Liver (tissue), 8 donors: ENCODE measurements at regions not wholly inside any gene's neighbourhood (a gene's known extent, or its start where the extent isn't known, plus 50 kb on each side); places are given as distances from the start of the nearest gene placed in this dataset.

Source experiments
- DNase-seq: peaks from one replicate; pipeline ENCODE4 v3.0.0-alpha.2; 2017; ENCODE audit warnings: low spot score
- H3K27ac ChIP-seq, 2 donors: one replicate each; pipeline ENCODE4 v1.7.0; 2013; ENCODE audit warnings: inconsistent platforms in 2 of 2, low read length in 2 of 2, control low read depth in 1 of 2, low read depth in 1 of 2, mild to moderate bottlenecking in 1 of 2
- H3K27me3 ChIP-seq, 4 donors: one replicate each; pipeline versions ENCODE4 v1.6.1 to v1.7.0; 2013; ENCODE audit warnings: low read length in 3 of 4, inconsistent platforms in 1 of 4, mild to moderate bottlenecking in 1 of 4, moderate library complexity in 1 of 4; ENCODE audit not compliant: control insufficient read depth in 4 of 4, insufficient read depth in 4 of 4
- H3K36me3 ChIP-seq, 4 donors: one replicate each; pipeline versions ENCODE4 v1.6.1 to v1.7.0; 2013; ENCODE audit warnings: low read length in 3 of 4, mild to moderate bottlenecking in 3 of 4, low read depth in 1 of 4, moderate library complexity in 1 of 4; ENCODE audit not compliant: control insufficient read depth in 4 of 4, insufficient read depth in 3 of 4
- H3K4me1 ChIP-seq, 4 donors: one replicate each; pipeline versions ENCODE4 v1.6.1 to v1.7.0; 2013; ENCODE audit warnings: low read length in 3 of 4, mild to moderate bottlenecking in 3 of 4, moderate library complexity in 1 of 4; ENCODE audit not compliant: control insufficient read depth in 4 of 4, insufficient read depth in 4 of 4
- H3K4me3 ChIP-seq, 3 donors: one replicate each; pipeline versions ENCODE4 v1.6.1 to v1.7.0; 2013; ENCODE audit warnings: low read length in 3 of 3, control low read depth in 1 of 3, low read depth in 1 of 3, mild to moderate bottlenecking in 1 of 3
- H3K9ac ChIP-seq, 2 donors: one replicate each; pipeline ENCODE4 v1.7.0; 2013; ENCODE audit warnings: low read length in 2 of 2, mild to moderate bottlenecking in 2 of 2, moderate library complexity in 2 of 2, control low read depth in 1 of 2, low read depth in 1 of 2
- H3K9me3 ChIP-seq, 4 donors: one replicate each; pipeline versions ENCODE4 v1.6.1 to v1.7.0; 2013; ENCODE audit warnings: low read length in 3 of 4; ENCODE audit not compliant: control insufficient read depth in 4 of 4
- CTCF ChIP-seq: fragments of 150-350 bp; IDR thresholded peaks from 2 replicates; pipeline ENCODE4 v1.5.1; 2017; ENCODE audit warnings: improper control_type of control experiment, low read depth, low read length; ENCODE audit not compliant: missing input control
- EGR1 ChIP-seq, 2 donors: IDR thresholded peaks; 2 replicates each; pipeline ENCODE4 v1.6.1; 2016 to 2018; ENCODE audit warnings: antibody characterized with exemption in 2 of 2, low read depth in 2 of 2
- FOXA1 ChIP-seq: IDR thresholded peaks from 2 replicates; pipeline ENCODE4 v1.6.1; 2016; ENCODE audit warnings: antibody characterized with exemption
- FOXA2 ChIP-seq: IDR thresholded peaks from 2 replicates; pipeline ENCODE4 v1.6.1; 2016; ENCODE audit warnings: antibody characterized with exemption
- GABPA ChIP-seq, 2 donors: IDR thresholded peaks in 1 of 2; conservative IDR thresholded peaks in 1 of 2; 2 replicates each; pipeline ENCODE4 v1.6.1; 2016; ENCODE audit warnings: antibody characterized with exemption in 2 of 2, mild to moderate bottlenecking in 1 of 2, moderate library complexity in 1 of 2
- HNF4A ChIP-seq, 2 donors: conservative IDR thresholded peaks; 2 replicates each; pipeline ENCODE4 v1.6.1; 2016; ENCODE audit warnings: antibody characterized with exemption in 2 of 2, mild to moderate bottlenecking in 2 of 2
- HNF4G ChIP-seq: IDR thresholded peaks from 2 replicates; pipeline ENCODE4 v1.6.1; 2016; ENCODE audit warnings: antibody characterized with exemption
- JUND ChIP-seq, 2 donors: IDR thresholded peaks; 2 replicates each; pipeline ENCODE4 v1.6.1; 2016; ENCODE audit warnings: antibody characterized with exemption in 2 of 2
- NR2F2 ChIP-seq: IDR thresholded peaks from 2 replicates; pipeline ENCODE4 v1.6.1; 2016; ENCODE audit warnings: antibody characterized with exemption
- RAD21 ChIP-seq, 2 donors: IDR thresholded peaks; 2 replicates each; pipeline ENCODE4 v1.6.1; 2016; ENCODE audit warnings: antibody characterized with exemption in 2 of 2, mild to moderate bottlenecking in 2 of 2
- RXRA ChIP-seq, 2 donors: IDR thresholded peaks; 2 replicates each; pipeline ENCODE4 v1.6.1; 2017 to 2018; ENCODE audit warnings: antibody characterized with exemption in 2 of 2, mild to moderate bottlenecking in 1 of 2
- SP1 ChIP-seq: IDR thresholded peaks from 2 replicates; pipeline ENCODE4 v1.6.1; 2018; ENCODE audit warnings: antibody characterized with exemption, mild to moderate bottlenecking
- TAF1 ChIP-seq: conservative IDR thresholded peaks from 2 replicates; pipeline ENCODE4 v1.6.1; 2016; ENCODE audit warnings: antibody characterized with exemption, mild to moderate bottlenecking
- YY1 ChIP-seq: IDR thresholded peaks from 2 replicates; pipeline ENCODE4 v1.6.1; 2016; ENCODE audit warnings: antibody characterized with exemption, mild to moderate bottlenecking
- WGBS: extraction: QIAGEN DNeasy Blood & Tissue Kit; methylation state at CpG from one replicate; pipeline ENCODE4 v1.1.7; 2013; 5-methylcytosine and 5-hydroxymethylcytosine counted together
- TF ChIP-seq, protein P1 (sequence below): IDR thresholded peaks from 2 replicates; pipeline ENCODE4 v1.6.1; 2016; ENCODE audit warnings: antibody characterized with exemption
- TF ChIP-seq, protein P2 (sequence below): IDR thresholded peaks from 2 replicates; pipeline ENCODE4 v1.6.1; 2016; ENCODE audit warnings: antibody characterized with exemption
- TF ChIP-seq, protein P3 (sequence below): IDR thresholded peaks from 2 replicates; pipeline ENCODE4 v1.6.1; 2016; ENCODE audit warnings: antibody characterized with exemption, mild to moderate bottlenecking
- TF ChIP-seq, protein P4 (sequence below): IDR thresholded peaks from 2 replicates; pipeline ENCODE4 v1.6.1; 2016; ENCODE audit warnings: antibody characterized with exemption
- donor health status: healthy.
- donor health status: healthy.
- donor health status: healthy.
- donor health status: healthy.
- donor health status: healthy.

GRCh38 chr20:10992731-10993130, 318.9 kb upstream of the JAG1 start (continued):
- TF ChIP-seq, protein P1, sequence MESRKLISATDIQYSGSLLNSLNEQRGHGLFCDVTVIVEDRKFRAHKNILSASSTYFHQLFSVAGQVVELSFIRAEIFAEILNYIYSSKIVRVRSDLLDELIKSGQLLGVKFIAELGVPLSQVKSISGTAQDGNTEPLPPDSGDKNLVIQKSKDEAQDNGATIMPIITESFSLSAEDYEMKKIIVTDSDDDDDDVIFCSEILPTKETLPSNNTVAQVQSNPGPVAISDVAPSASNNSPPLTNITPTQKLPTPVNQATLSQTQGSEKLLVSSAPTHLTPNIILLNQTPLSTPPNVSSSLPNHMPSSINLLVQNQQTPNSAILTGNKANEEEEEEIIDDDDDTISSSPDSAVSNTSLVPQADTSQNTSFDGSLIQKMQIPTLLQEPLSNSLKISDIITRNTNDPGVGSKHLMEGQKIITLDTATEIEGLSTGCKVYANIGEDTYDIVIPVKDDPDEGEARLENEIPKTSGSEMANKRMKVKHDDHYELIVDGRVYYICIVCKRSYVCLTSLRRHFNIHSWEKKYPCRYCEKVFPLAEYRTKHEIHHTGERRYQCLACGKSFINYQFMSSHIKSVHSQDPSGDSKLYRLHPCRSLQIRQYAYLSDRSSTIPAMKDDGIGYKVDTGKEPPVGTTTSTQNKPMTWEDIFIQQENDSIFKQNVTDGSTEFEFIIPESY: no peak
- TF ChIP-seq, protein P2, sequence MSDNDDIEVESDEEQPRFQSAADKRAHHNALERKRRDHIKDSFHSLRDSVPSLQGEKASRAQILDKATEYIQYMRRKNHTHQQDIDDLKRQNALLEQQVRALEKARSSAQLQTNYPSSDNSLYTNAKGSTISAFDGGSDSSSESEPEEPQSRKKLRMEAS: no peak
- TF ChIP-seq EGR1 (IDR thresholded peaks at IDR 0.05; ENCODE audit: low read depth in 2 of 2): no peak
- TF ChIP-seq RXRA (IDR thresholded peaks at IDR 0.05): no peak
- no peak for TF ChIP-seq YY1

DNA sequence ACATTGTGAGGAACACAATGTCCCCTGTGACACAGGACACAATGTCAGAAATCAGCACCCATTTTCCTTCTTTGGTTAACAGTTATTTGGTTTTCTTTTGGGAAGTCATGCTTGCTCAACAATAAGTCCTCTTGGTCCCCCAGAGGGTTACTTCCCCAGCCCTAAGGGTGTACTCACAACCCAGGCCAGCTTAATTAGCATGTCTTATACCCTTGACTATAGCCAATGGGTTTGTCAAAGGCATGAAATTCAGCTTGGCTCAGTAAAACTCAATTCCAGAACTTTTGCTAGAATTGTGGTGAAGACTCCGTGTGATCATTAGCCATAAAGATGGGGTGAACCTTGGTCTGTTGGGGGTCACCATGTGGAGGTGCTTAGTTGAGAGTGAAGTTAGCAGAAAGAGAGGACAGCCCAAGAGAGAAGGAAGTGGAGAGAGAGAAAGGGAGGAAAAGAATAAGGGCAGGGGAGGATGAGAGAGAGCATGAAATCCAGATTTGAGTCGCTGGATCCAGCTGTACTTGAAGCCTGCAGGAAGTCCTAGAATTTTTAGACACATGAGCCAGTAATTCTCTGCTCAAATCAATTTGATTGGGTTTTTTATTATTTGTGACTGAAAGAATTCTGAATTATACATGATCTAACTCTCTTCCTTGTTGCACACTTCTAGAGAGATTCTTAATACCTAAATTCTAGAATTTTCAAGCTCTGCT, 321.3 kb upstream of the JAG1 start:
- WGBS: 94% methylated on average over 2 of the region's 2 CpGs
- Histone ChIP-seq H3K9me3 (no peaks in the 10 kb centered on the region), H3K9ac (no peak overlapping the region), H3K27ac (no peak overlapping the region), H3K27me3 (peaks cover 0 to 4% (median 0%) of the 10 kb centered on the region in 4 donors), H3K4me3 (no peak overlapping the region), H3K4me1 (no peaks in the 10 kb centered on the region), H3K36me3 (no peaks in the 10 kb centered on the region)
- DNase-seq: no peak
- TF ChIP-seq, protein P3, sequence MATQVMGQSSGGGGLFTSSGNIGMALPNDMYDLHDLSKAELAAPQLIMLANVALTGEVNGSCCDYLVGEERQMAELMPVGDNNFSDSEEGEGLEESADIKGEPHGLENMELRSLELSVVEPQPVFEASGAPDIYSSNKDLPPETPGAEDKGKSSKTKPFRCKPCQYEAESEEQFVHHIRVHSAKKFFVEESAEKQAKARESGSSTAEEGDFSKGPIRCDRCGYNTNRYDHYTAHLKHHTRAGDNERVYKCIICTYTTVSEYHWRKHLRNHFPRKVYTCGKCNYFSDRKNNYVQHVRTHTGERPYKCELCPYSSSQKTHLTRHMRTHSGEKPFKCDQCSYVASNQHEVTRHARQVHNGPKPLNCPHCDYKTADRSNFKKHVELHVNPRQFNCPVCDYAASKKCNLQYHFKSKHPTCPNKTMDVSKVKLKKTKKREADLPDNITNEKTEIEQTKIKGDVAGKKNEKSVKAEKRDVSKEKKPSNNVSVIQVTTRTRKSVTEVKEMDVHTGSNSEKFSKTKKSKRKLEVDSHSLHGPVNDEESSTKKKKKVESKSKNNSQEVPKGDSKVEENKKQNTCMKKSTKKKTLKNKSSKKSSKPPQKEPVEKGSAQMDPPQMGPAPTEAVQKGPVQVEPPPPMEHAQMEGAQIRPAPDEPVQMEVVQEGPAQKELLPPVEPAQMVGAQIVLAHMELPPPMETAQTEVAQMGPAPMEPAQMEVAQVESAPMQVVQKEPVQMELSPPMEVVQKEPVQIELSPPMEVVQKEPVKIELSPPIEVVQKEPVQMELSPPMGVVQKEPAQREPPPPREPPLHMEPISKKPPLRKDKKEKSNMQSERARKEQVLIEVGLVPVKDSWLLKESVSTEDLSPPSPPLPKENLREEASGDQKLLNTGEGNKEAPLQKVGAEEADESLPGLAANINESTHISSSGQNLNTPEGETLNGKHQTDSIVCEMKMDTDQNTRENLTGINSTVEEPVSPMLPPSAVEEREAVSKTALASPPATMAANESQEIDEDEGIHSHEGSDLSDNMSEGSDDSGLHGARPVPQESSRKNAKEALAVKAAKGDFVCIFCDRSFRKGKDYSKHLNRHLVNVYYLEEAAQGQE: no peak
- TF ChIP-seq SP1 (peak; percentile 31), RAD21 (IDR thresholded peaks at IDR 0.05) (peak in 1 of 2 donors; percentile 7), GABPA (IDR thresholded peaks at IDR 0.05 in 1 of 2, conservative IDR thresholded peaks at IDR 0.05 in 1 of 2) (no peak)

- Histone ChIP-seq H3K36me3 (no peaks in the 10 kb centered on the region), H3K9ac (no peak overlapping the region), H3K27me3 (no peaks in the 10 kb centered on the region), H3K4me1 (no peaks in the 10 kb centered on the region), H3K9me3 (no peaks in the 10 kb centered on the region), H3K27ac (no peak overlapping the region), H3K4me3 (no peak overlapping the region)
- no peak for DNase-seq
- WGBS: 87% methylated on average over 4 of the region's 4 CpGs
- TF ChIP-seq, protein P2: no peak
- TF ChIP-seq TAF1 (no peak), JUND (IDR thresholded peaks at IDR 0.05) (no peak), NR2F2 (no peak), HNF4G (no peak), RAD21 (IDR thresholded peaks at IDR 0.05) (no peak), CTCF (no peak), SP1 (no peak), YY1 (no peak), HNF4A (conservative IDR thresholded peaks at IDR 0.05) (no peak), FOXA2 (no peak), FOXA1 (no peak), EGR1 (IDR thresholded peaks at IDR 0.05; ENCODE audit: low read depth in 2 of 2) (no peak), RXRA (IDR thresholded peaks at IDR 0.05) (no peak), GABPA (IDR thresholded peaks at IDR 0.05 in 1 of 2, conservative IDR thresholded peaks at IDR 0.05 in 1 of 2) (no peak)
- TF ChIP-seq, protein P4, sequence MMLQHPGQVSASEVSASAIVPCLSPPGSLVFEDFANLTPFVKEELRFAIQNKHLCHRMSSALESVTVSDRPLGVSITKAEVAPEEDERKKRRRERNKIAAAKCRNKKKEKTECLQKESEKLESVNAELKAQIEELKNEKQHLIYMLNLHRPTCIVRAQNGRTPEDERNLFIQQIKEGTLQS: no peak
- TF ChIP-seq, protein P3: no peak
Observed at GRCh38 chr20:10998476-10998875, 324.7 kb upstream of the JAG1 start.
